ENCODE measurements at regions not wholly inside any gene's neighbourhood (a gene's known extent, or its start where the extent isn't known, plus 50 kb on each side); places are given as distances from the start of the nearest gene placed in this dataset.
A peak's percentile ranks its signal among the peaks of the same experiment; 100 is the strongest.

- DNase-seq (ENCODE audit: low read depth), result no peak
These were observed 206.3 kb downstream of the UNC5CL start for GRCh38 chr6:40832691-40833090.

DNA sequence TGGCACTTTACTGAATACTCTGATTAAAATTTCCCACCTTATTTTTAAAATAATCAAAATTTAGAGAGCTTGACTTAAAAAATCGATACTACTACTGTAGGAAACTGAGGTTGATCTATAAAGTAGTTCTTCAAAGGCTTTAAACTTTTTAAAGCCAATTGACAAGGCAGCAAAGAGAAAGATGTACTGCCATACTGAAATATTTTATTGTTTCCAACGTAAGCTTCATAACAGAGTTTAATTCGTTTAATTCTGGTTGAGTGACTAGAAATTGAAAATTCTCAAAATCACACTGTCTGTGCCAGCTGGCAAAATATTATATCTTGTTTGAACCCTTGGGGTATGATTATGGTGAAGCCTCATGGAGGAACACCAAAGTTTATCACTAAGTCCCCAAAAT lies 207.6 kb downstream of the UNC5CL start:
- DNase-seq (ENCODE audit: low read depth), result no peak

GRCh38 chr6:40825102-40825501 lies 213.9 kb downstream of the UNC5CL start:
- DNase-seq (ENCODE audit: low read depth), result no peak

DNA sequence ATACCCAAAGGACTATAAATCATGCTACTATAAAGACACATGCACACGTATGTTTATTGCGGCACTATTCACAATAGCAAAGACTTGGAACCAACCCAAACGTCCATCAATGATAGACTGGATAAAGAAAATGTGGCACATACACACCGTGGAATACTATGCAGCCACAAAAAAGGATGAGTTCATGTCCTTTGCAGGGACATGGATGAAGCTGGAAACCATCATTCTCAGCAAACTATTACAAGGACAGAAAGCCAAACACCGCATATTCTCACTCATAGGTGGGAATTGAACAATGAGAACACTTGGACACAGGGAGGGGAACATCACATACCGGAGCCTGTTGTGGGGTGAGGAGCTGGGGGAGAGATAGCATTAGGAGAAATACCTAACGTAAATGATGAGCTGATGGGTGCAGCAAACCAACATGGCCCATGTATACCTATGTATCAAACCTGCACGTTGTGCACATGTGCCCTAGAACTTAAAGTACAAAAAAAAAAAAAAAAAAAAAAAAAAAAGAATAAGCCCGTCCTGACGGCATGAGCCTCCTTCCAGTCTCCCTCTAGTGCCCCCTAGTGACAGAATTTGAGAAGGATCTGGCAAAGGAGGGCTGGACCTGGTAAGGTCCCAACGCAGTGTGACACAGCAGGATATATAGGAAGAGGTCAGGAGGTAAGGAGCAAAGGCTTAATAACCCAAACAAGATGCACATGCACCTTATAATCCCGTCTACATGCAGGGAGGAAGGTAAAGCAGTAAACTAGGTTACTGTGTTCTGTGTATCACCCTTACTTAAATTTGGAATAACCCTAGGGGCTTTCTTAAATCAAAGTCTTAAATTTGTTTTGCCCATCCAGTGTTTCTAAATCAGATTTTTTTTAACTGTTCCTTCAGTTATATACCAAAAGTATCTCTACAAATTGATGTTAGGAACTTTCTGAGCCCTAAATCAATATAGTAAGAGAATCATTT lies 214.8 kb downstream of the UNC5CL start:
- peak; percentile 29 for DNase-seq (ENCODE audit: low read depth)

DNA sequence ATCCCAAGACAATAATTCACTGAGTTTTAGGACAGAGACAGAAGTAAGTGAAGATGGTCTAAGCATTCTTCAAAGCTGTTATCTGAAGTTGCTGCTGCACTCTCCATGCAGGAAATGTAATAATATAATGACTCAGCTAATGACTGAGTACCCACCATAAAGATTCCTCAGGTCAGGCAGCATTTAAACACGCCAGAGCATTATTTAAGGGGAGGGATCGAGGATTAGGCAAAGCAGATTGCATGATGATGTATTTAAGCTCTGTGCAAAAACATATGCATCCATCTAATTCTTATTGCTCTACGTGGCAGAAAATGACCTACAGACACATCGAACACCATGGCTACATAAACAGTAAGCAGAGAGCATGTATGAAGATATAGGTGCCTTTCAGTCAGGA lies 216.4 kb downstream of the UNC5CL start:
- peak; percentile 45 for DNase-seq (ENCODE audit: low read depth)

- DNase-seq (ENCODE audit: low read depth), result no peak
These were observed 219.7 kb downstream of the UNC5CL start for GRCh38 chr6:40819182-40819834.

GRCh38 chr6:40817369-40817768 lies 221.7 kb downstream of the UNC5CL start:
- no peak for DNase-seq (ENCODE audit: low read depth)

- no peak for DNase-seq (ENCODE audit: low read depth)
These were observed 222.4 kb downstream of the UNC5CL start for GRCh38 chr6:40816601-40817000.

- DNase-seq (ENCODE audit: low read depth), result no peak
These were observed 223.3 kb downstream of the UNC5CL start for GRCh38 chr6:40815731-40816130.

- no peak for DNase-seq (ENCODE audit: low read depth)
These were observed 223.0 kb upstream of the LRFN2 start for GRCh38 chr6:40810171-40810570.

DNA sequence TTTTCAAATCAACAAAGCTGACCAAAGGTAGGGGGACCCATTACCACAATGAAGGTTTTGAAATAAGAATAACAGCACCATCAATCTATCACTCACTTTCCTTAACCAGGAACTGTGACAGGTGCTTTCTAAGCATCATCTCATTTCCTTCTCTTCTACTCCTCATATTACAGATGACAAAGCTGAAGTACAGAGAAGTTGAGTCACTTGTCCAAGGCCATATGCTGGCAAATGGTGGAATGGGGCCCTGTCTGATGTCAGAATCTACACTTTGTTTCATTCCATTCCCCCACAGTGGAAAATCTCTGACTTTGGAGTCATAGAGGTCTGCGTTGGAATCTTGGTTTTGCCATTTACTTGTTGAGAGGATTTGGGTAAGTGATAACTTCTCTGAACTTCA lies 222.5 kb upstream of the LRFN2 start:
- DNase-seq (ENCODE audit: low read depth), result no peak

GRCh38 chr6:40807484-40807883 lies 220.3 kb upstream of the LRFN2 start:
- DNase-seq (ENCODE audit: low read depth), result no peak

DNA sequence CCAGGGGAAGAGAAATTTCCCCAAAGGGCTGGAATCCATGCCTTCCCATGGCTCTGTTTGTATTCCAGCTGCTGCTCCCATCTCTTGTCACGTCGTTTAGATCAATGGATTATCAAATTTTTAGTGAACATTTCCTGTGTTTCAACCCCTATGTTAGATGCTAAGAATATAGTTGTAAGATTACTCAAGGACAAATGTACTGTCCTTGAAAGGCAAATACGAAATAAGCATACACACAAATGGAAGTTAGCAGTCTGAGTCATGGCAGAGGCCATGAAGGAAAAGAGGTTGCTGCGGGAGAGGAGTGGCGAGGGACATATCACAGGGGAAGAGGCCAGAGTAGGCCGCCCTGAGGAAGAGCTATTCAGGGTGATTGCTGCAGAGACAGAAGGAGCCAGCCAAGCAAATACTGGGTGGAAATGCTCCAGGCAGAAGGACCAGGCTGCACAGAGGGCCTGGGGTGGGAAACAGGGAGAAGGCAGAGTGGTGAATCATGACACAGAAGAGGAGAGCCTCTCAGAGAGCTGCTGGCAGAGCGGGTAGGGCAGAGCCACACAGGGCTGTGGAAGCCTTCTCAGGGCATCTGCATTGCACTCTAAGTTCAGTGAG lies 219.2 kb upstream of the LRFN2 start:
- no peak for DNase-seq (ENCODE audit: low read depth)

- no peak for DNase-seq (ENCODE audit: low read depth)
These were observed 218.2 kb upstream of the LRFN2 start for GRCh38 chr6:40805336-40805735.

DNA sequence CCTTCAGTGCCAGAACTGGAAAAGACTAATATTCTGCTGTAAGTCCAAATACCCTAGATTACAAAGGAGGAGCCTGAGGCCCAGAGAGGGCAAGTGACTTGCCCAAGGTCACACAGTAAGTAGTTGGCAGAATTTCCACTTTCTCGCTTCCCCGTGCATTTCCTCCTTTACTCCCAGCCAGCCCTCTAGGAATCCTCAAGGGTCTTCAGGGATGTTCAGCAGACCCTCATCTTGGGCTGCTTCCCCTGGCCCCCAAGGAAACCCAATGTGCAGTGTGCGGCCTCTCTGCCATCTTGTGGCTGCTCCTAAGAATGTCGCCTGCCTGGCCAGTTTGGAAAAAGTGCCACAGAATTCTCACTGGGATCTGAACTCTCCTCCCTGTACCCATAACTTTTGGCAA lies 217.7 kb upstream of the LRFN2 start:
- no peak for DNase-seq (ENCODE audit: low read depth)

DNA sequence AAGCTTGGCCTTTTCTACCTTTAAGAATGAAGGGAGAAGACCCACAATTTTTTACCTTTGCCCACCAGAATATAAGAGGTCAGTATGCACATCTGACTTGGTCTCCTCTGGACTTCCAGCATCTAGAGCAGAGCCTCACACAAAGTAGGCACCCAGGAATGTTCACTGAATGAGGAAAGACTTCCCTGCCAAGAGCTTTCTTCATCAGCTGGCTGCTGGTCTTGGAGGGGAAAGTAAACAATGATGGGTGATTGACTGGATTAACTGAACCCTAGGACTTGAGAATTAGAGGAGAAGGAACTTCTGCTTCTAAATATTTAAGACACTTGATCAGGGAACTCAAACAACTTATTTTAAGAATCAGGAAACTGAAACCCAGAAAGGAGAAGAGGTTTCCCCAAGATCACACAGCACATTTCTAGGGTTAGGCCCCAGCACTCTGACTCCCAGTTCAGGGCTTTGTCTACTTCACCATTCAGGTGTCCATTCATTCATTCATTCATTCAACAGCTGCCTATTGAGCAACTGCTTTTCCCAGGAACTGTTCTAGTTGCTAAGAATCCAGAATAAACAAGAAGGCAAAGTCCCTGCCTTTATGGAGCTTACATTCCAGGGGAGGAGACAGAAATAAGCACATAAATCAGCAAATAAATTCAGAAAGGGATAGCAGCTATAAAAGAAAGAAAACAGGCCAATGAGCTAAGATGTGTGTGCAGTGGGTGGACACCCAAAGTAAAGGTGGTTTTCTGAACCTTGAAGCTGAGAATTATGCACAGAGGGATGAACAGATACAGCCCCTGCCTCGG lies 216.9 kb upstream of the LRFN2 start:
- peak; percentile 32 for DNase-seq (ENCODE audit: low read depth)

- DNase-seq (ENCODE audit: low read depth), result no peak
These were observed 215.3 kb upstream of the LRFN2 start for GRCh38 chr6:40802481-40802880.

DNA sequence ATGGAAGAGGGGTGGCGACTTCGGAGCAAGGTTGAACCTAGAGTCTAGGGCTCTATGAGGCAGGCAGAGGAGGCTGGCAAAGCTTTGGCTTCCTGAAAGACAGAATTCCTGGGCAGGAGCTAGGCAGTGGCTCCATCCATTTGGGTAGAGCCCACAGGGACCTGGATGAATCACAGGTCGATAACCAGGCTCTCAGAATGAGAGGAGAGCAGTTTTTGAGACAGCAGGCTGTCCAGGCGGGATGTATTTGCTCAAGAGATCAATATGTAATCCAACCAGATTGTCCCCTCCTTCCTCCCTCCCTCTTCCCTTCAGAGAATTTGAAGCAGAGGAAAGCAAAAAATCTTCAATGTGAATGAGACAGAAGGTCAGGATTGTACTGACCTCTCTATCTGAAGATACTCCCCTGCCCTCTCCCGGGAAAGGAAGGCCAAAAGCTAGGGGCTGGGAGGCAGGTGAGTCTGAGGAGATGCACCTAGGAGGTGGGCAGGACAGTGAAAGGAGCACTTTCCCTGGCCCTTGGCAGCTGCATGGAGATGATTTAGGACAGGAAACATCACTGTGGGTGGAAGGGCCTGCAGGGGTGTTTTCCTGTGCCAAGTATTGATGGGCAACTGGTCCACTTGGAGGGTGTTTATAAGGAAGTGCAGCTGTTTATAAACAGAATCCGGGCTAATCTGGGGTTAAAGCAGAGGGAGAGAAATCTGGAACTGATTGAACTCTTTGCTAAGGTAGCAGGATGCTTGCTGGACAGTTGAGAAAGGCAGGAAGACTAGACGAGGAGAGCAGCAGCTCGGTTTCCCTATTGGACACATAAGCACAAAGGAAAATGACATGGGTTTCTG lies 212.4 kb upstream of the LRFN2 start:
- no peak for DNase-seq (ENCODE audit: low read depth)

GRCh38 chr6:40798069-40798770 lies 211.1 kb upstream of the LRFN2 start:
- DNase-seq (ENCODE audit: low read depth), result no peak
